HCT116 (cell line): ENCODE measurements at regions not wholly inside any gene's neighbourhood (a gene's known extent, or its start where the extent isn't known, plus 50 kb on each side); places are given as distances from the start of the nearest gene placed in this dataset.

Experiments
- ATAC-seq: fragments of 200-7000 bp; cut with Tn5 transposase; 2 replicates; pipeline ENCODE4 v1.9.1; 2020; ENCODE audit warnings: mild to moderate bottlenecking, moderate library complexity
- BruUV-seq: library from RNA; stranded (reverse); fragments of 400-500 nt; replicated peaks from 2 replicates; lab custom pipeline; 2021; lab: Mats Ljungman, UMichigan
- CTCF ChIA-PET: fragments of 300-600 bp; sonication (Branson Sonifier 250); formaldehyde crosslinking; loops from one replicate; lab custom pipeline; 2021; ENCODE audit warnings: antibody characterized with exemption; lab: Charles Lee
- POLR2A ChIA-PET: fragments of 300-600, 350-600 bp; sonication (Branson Sonifier 250); formaldehyde crosslinking; loops from one replicate; lab custom pipeline; 2021; ENCODE audit warnings: antibody characterized with exemption; lab: Charles Lee
- RAD21 ChIA-PET, 2 experiments: fragments of 300-600 bp; sonication (Branson Sonifier 250); formaldehyde crosslinking; loops; one replicate each; lab custom pipeline; 2023; ENCODE audit warnings: low total read pairs in 2 of 2; ENCODE audit not compliant: uncharacterized antibody in 2 of 2, unreplicated experiment in 2 of 2, low non-redundant PET in 1 of 2; lab: Charles Lee
- DNase-seq: peaks from one replicate; pipeline ENCODE4 v3.0.0-alpha.2; 2010; ENCODE audit warnings: low read depth, low spot score
- H2AFZ ChIP-seq: fragments of 200-600 bp; shearing (Covaris generic), sonication (generic); 2 replicates; pipeline ENCODE4 v1.6.1; 2017; ENCODE audit warnings: low read depth, mixed run types, mixed read lengths, antibody characterized with exemption, low read length; ENCODE audit not compliant: poor library complexity, severe bottlenecking
- H3K27ac ChIP-seq: 2 replicates; pipeline ENCODE4 v1.5.1; 2012; ENCODE audit warnings: low read depth, low read length
- H3K27me3 ChIP-seq: fragments of 200-600 bp; sonication (generic); 2 replicates; pipeline ENCODE4 v1.6.1; 2016; ENCODE audit warnings: mixed run types, low read length, mixed read lengths; ENCODE audit not compliant: insufficient read depth
- H3K36me3 ChIP-seq, 2 experiments: fragments of 200-500 bp in 1 of 2; fragments of 200-600 bp in 1 of 2; sonication (Bioruptor generic) in 1 of 2; sonication (generic) in 1 of 2; 2 replicates each; pipeline versions ENCODE4 v1.5.1 to v1.6.1; 2014 to 2016; ENCODE audit warnings: low read length in 2 of 2, inconsistent platforms in 1 of 2, mixed read lengths in 1 of 2, mixed run types in 1 of 2; ENCODE audit not compliant: insufficient read depth in 2 of 2, control insufficient read depth in 1 of 2
- H3K4me1 ChIP-seq, 2 experiments: fragments of 200-600 bp in 1 of 2; sonication (generic) in 1 of 2; 2 replicates each; pipeline versions ENCODE4 v1.5.1 to v1.6.1; 2012 to 2017; ENCODE audit warnings: low read length in 2 of 2, inconsistent platforms in 1 of 2, mild to moderate bottlenecking in 1 of 2, mixed read lengths in 1 of 2, mixed run types in 1 of 2, moderate library complexity in 1 of 2; ENCODE audit not compliant: insufficient read depth in 2 of 2, control insufficient read depth in 1 of 2
- H3K4me2 ChIP-seq: fragments of 200-600 bp; sonication (generic); 2 replicates; pipeline ENCODE4 v1.6.1; 2017; ENCODE audit warnings: mixed run types, low read length, mixed read lengths
- H3K4me3 ChIP-seq, 2 experiments: fragments of 200-600 bp in 1 of 2; sonication (generic) in 1 of 2; replicated peaks in 1 of 2; 2 replicates each; pipeline ENCODE4 v1.5.1; 2011 to 2016; ENCODE audit warnings: low read length in 2 of 2, control low read depth in 1 of 2, low read depth in 1 of 2, mild to moderate bottlenecking in 1 of 2, mixed read lengths in 1 of 2, mixed run types in 1 of 2
- H3K79me2 ChIP-seq: fragments of 200-600 bp; sonication (generic); 2 replicates; pipeline ENCODE4 v1.6.1; 2017; ENCODE audit warnings: mild to moderate bottlenecking, mixed run types, low read length, moderate library complexity, mixed read lengths; ENCODE audit not compliant: insufficient read depth
- H3K9ac ChIP-seq: fragments of 200-600 bp; sonication (generic); 2 replicates; pipeline ENCODE4 v1.6.1; 2016; ENCODE audit warnings: low read length, mixed read lengths
- H3K9me2 ChIP-seq: fragments of 200-600 bp; sonication (generic), shearing (Covaris generic); 2 replicates; pipeline ENCODE4 v1.6.1; 2017; ENCODE audit warnings: mixed run types, mild to moderate bottlenecking, moderate library complexity; ENCODE audit not compliant: insufficient read depth
- H3K9me3 ChIP-seq, 2 experiments: fragments of 200-500 bp in 1 of 2; fragments of 200-600 bp in 1 of 2; sonication (Bioruptor generic) in 1 of 2; sonication (generic) in 1 of 2; 2 replicates each; pipeline ENCODE4 v1.6.1; 2014 to 2017; ENCODE audit warnings: low read length in 2 of 2, mixed read lengths in 2 of 2, inconsistent platforms in 1 of 2, low read depth in 1 of 2, mild to moderate bottlenecking in 1 of 2, mixed run types in 1 of 2, moderate library complexity in 1 of 2; ENCODE audit not compliant: control insufficient read depth in 1 of 2, insufficient read depth in 1 of 2
- H4K20me1 ChIP-seq: fragments of 200-600 bp; sonication (generic), shearing (Covaris generic); 2 replicates; pipeline ENCODE4 v1.6.1; 2017; ENCODE audit warnings: mixed run types, mild to moderate bottlenecking, moderate library complexity; ENCODE audit not compliant: insufficient read depth
- ATF3 ChIP-seq: IDR thresholded peaks from 2 replicates; pipeline ENCODE4 v1.6.1; 2012
- CBX3 ChIP-seq: IDR thresholded peaks from 2 replicates; pipeline ENCODE4 v1.6.1; 2012; ENCODE audit warnings: low read depth
- EGR1 ChIP-seq: IDR thresholded peaks from 2 replicates; pipeline ENCODE4 v1.6.1; 2012; ENCODE audit warnings: low read depth
- EZH2 ChIP-seq: fragments of 200-600 bp; sonication (generic); IDR thresholded peaks from 2 replicates; pipeline ENCODE4 v1.6.1; 2017; ENCODE audit warnings: antibody characterized with exemption, mixed run types
- EZH2phosphoT487 ChIP-seq: fragments of 200-600 bp; IDR thresholded peaks from 2 replicates; pipeline ENCODE4 v1.6.1; 2018; ENCODE audit warnings: antibody characterized with exemption, borderline replicate concordance
- FOSL1 ChIP-seq: IDR thresholded peaks from 2 replicates; pipeline ENCODE4 v1.6.1; 2012; ENCODE audit warnings: low read depth
- JUND ChIP-seq: IDR thresholded peaks from 2 replicates; pipeline ENCODE4 v1.6.1; 2012
- POLR2AphosphoS5 ChIP-seq: IDR thresholded peaks from 2 replicates; pipeline ENCODE4 v1.6.1; 2011; ENCODE audit warnings: mild to moderate bottlenecking, low read depth, low read length, moderate library complexity
- SIN3A ChIP-seq: IDR thresholded peaks from 2 replicates; pipeline ENCODE4 v1.6.1; 2012; ENCODE audit warnings: low read depth
- TCF7L2 ChIP-seq: IDR thresholded peaks from 2 replicates; pipeline ENCODE4 v1.7.0; 2011; ENCODE audit warnings: borderline replicate concordance, inconsistent platforms; ENCODE audit not compliant: insufficient read depth, insufficient read length; ENCODE audit errors: extremely low read depth
- YY1 ChIP-seq: IDR thresholded peaks from 2 replicates; pipeline ENCODE4 v1.6.1; 2011; ENCODE audit warnings: low read length, low read depth, moderate library complexity, mild to moderate bottlenecking; ENCODE audit not compliant: insufficient replicate concordance; ENCODE audit errors: extremely low read depth
- ZBTB33 ChIP-seq: IDR thresholded peaks from 2 replicates; pipeline ENCODE4 v1.6.1; 2011; ENCODE audit warnings: mild to moderate bottlenecking, low read length, moderate library complexity; ENCODE audit not compliant: insufficient replicate concordance; ENCODE audit errors: extremely low read depth
- ZFX ChIP-seq: fragments of 450-650 bp; IDR thresholded peaks from 2 replicates; pipeline ENCODE4 v1.6.1; 2017
- ZNF274 ChIP-seq: fragments of 200-500 bp; sonication (Bioruptor generic); IDR thresholded peaks from 2 replicates; pipeline ENCODE4 v1.6.1; 2014; ENCODE audit warnings: mild to moderate bottlenecking, low read depth, low read length, inconsistent platforms
- intact Hi-C: fragments of 100-400 bp; cut with micrococcal nuclease; formaldehyde crosslinking; loops from 2 replicates; pipeline ENCODE4 v1.10.0; 2022

GRCh38 chr2:189379287-189379630 lies 62.0 kb upstream of the WDR75 start:
- ATAC-seq (peak; percentile 72), DNase-seq (no peak)
- Histone ChIP-seq H2AFZ (peak overlapping the region; percentile 8), H3K9ac (no peak overlapping the region), H3K4me3 (peak overlapping the region in 1 of 2 experiments; percentile 16; a peak in 1 of 4 replicates), H3K9me2 (no peaks in the 10 kb centered on the region), H3K4me1 (peaks cover 5 to 33% of the 10 kb centered on the region in 2 experiments; a peak in 3 of 4 replicates), H4K20me1 (no peaks in the 10 kb centered on the region), H3K9me3 (peaks cover 0 to 8% of the 10 kb centered on the region in 2 experiments; a peak in 1 of 4 replicates), H3K36me3 (no peaks in the 10 kb centered on the region), H3K79me2 (no peaks in the 10 kb centered on the region), H3K27me3 (no peaks in the 10 kb centered on the region), H3K4me2 (peak overlapping the region; percentile 51), H3K27ac (no peak overlapping the region)
- no peak for TF ChIP-seq ZFX
- peak; percentile 80 for TF ChIP-seq TCF7L2
- intact Hi-C loops = no loop called here
- ChIA-PET POLR2A (no interaction called here), RAD21 (no interaction called here), CTCF (no interaction called here)
- no TSS peak for BruUV-seq

- ChIA-PET CTCF (no interaction called here), POLR2A (no interaction called here), RAD21 (no interaction called here)
- H3K36me3 ChIP-seq = no peaks in the 10 kb centered on the region
- H3K4me2 ChIP-seq = peak overlapping the region; percentile 51
- H3K4me3 ChIP-seq = peak overlapping the region in 1 of 2 experiments; percentile 16; a peak in 1 of 4 replicates
- no peaks in the 10 kb centered on the region for H3K9me2 ChIP-seq
- no peak overlapping the region for H3K9ac ChIP-seq
- peaks cover 0 to 8% of the 10 kb centered on the region in 2 experiments; a peak in 1 of 4 replicates for H3K9me3 ChIP-seq
- H3K27me3 ChIP-seq = no peaks in the 10 kb centered on the region
- no peak for DNase-seq
- H2AFZ ChIP-seq = peak overlapping the region; percentile 30
- TF ChIP-seq ZNF274 (no peak), ATF3 (no peak), SIN3A (no peak), FOSL1 (no peak), EZH2phosphoT487 (no peak), JUND (no peak), YY1 (no peak), EGR1 (no peak), CBX3 (no peak), ZBTB33 (no peak), EZH2 (no peak), POLR2AphosphoS5 (no peak)
- peaks cover 5 to 28% of the 10 kb centered on the region in 2 experiments; a peak in 3 of 4 replicates for H3K4me1 ChIP-seq
- intact Hi-C loops = no loop called here
- no peak overlapping the region for H3K27ac ChIP-seq
- no TSS peak for BruUV-seq
- no peaks in the 10 kb centered on the region for H3K79me2 ChIP-seq
- no peaks in the 10 kb centered on the region for H4K20me1 ChIP-seq
- ATAC-seq = peak; percentile 27; the same call in 1 of the 2 replicates
Observed at GRCh38 chr2:189379731-189380261, 61.5 kb upstream of the WDR75 start.
